NCI-H1092 treated with DMSO at 0.1 percent for 48 hours (cell line): ENCODE measurements at regions not wholly inside any gene's neighbourhood (a gene's known extent, or its start where the extent isn't known, plus 50 kb on each side); places are given as distances from the start of the nearest gene placed in this dataset.
A peak's percentile ranks its signal among the peaks of the same experiment; 100 is the strongest.

Experiments
- DNase-seq: peaks from one replicate; lab custom pipeline; 2025; lab: John Stamatoyannopoulos, UW

DNA sequence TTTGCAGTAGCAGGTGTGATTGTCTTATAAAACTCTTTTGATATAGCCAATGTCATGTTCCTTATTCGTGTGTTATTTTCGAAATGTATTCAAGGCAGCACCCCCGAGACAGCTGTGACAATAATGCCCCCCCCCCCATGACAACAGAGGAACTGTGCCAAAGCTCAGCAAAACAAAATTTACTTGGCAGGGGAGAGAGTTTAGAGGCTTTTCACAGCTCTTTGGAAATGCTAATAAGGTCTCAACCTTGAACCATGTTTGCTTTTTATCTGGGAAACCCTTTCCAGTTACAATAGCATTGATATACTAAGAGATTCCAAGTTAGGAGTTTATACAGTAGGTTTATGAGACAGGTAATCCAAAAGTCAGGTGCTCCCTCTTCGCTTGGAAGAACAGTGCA is 56.4 kb upstream of the USP44 start:
- DNase-seq: peak; percentile 86

DNA sequence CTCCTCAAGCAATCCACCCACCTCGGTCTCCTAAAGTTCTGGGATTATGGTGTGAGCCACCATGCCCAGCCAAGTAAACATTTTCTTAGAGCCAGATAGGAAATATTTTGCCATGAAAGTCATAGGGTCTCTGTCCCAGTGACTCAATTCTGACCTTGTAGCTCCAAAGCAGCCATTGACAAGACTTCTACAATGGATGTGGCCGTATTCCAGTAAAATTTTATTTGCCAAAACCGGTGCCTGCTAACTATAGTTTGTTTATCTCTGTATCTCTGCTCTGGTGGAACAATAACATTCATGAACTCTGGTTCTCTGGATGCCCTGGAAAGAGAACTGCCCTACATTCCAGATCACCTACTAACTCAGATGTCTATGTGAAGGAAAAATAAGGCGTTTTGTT is 54.6 kb upstream of the USP44 start:
- no peak for DNase-seq

- no peak for DNase-seq
Observed at GRCh38 chr12:95605087-95605486, 53.8 kb upstream of the USP44 start.

DNA sequence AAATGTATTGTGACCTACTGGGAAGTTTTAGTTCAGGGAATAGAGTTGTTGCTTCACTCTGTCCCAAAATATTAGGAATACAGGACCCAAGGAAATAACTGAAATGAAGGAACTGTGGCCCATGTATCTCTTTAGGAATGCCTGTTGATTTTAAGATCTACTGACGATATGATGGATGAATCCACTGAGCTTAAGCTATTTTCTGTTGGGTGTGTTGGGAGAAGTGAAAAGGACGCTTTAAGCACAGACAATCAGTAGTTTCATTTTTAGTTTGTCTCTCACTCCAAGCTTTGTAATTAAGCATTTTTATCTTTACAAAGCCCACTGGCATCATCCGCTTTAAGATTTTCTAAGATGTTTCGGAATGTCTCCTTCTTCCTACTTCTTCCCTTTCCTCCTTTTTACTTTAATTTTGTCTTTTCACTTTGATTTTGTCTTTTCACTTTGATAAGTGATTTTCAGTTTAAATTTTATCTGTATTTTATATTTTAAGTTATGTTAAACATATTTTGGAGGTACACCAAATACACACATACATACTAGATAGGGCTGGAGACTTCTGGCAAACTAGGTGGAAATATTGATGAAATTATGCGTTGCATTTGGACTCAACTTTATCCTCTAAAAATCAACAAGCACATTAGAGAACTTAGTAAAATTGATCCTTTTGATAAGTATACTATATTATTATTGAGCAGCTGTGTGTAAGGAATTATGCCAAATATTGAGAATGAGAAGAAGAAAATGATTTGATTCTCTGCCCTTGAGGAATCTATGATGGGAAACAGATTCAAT is 52.3 kb upstream of the USP44 start:
- DNase-seq: no peak

- no peak for DNase-seq
Observed at GRCh38 chr12:95601091-95601961, 50.0 kb upstream of the USP44 start.
